Activated naive CD4-positive, alpha-beta T cell treated with anti-CD3 and anti-CD28 coated beads, Interleukin-2, amount 50 U/mL, for 24 hours (primary cell): ENCODE measurements at regions not wholly inside any gene's neighbourhood (a gene's known extent, or its start where the extent isn't known, plus 50 kb on each side); places are given as distances from the start of the nearest gene placed in this dataset.

Source experiments
- H3K27ac Mint-ChIP-seq: one replicate; pipeline ENCODE4 v1.8.0; 2021; ENCODE audit warnings: mild to moderate bottlenecking, mixed read lengths
- H3K27me3 Mint-ChIP-seq: one replicate; pipeline ENCODE4 v1.8.0; 2021; ENCODE audit warnings: mixed read lengths
- H3K36me3 Mint-ChIP-seq: one replicate; pipeline ENCODE4 v1.8.0; 2021; ENCODE audit warnings: mixed read lengths
- H3K4me1 Mint-ChIP-seq: one replicate; pipeline ENCODE4 v1.8.0; 2021; ENCODE audit warnings: mixed read lengths
- H3K4me3 Mint-ChIP-seq: one replicate; pipeline ENCODE4 v1.8.0; 2021; ENCODE audit warnings: mild to moderate bottlenecking, mixed read lengths
- H3K9me3 Mint-ChIP-seq: one replicate; pipeline ENCODE4 v1.8.0; 2021; ENCODE audit warnings: mixed read lengths

DNA sequence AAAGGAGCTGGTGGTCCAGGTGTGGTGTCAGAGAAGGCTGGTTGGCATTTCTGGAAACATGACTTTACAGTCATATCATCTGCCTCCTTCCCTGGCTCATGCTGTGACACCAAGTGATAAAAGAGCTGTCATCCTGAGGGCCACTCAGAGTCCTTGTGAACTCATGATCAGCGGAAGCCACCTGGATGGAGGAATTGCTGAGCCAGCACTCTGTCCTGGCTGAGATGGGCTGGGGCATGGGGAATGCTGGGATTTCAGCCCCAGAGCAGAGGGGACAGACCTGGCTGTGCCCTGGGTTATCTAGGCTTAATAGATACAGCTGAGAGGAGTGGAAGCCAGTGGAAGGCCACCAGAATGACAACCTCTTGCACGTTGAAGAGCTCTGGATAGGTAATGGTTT, 214.3 kb downstream of the DHX35 start:
- no peaks in the 10 kb centered on the region for H3K36me3 Mint-ChIP-seq
- H3K27ac Mint-ChIP-seq: no peak overlapping the region
- H3K9me3 Mint-ChIP-seq: peaks cover 5% of the 10 kb centered on the region
- peaks cover 5% of the 10 kb centered on the region for H3K27me3 Mint-ChIP-seq
- H3K4me1 Mint-ChIP-seq: no peaks in the 10 kb centered on the region
- H3K4me3 Mint-ChIP-seq: no peak overlapping the region

DNA sequence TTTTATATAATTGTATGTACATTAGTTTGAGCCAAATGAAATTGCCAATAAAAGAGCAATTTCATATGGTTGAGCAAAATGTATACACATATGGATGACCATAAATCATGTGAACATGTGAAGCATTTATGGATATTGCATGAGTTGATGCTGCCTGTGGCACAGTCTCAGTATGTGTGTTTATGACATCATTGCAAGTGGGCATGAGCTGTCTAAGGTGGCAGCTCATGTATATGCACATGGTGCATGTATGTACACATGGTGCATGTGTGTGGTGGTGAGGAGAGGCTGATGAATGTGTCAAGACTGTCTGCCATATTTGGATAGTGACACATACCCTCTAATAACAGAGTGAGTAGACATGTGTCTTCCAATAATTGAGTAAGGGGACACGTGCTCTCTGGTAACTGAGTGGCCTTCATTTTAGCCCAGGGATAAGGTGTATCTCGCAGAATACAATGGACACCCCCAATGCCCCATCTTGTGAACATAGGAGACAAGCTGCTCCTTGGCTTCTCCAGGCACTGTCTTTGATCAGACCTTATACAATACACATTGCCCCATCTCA, 208.8 kb downstream of the DHX35 start:
- Mint-ChIP-seq H3K4me1 (no peaks in the 10 kb centered on the region), H3K36me3 (no peaks in the 10 kb centered on the region), H3K27me3 (peaks cover 14% of the 10 kb centered on the region), H3K27ac (no peak overlapping the region), H3K9me3 (peaks cover 16% of the 10 kb centered on the region), H3K4me3 (no peak overlapping the region)

DNA sequence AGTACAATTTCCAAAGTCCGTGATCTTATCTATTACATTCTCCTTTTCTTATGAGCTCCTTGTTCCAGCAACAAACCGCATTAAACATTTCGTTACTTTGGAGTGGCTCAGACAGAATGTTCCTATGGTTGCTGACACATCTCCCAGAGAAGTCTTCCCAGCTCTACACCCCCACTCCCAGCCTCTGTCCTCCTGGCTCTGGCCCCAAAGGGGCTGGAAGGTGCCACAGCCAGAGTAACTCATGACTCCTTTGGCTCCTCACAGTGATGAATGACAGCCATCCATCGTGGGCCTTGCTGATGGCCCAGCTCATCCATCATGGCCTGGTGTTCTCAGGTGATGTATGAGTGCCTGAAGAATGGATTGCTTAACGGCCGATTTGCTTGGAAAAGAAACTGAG, 203.0 kb downstream of the DHX35 start:
- Mint-ChIP-seq H3K36me3 (no peaks in the 10 kb centered on the region), H3K4me1 (no peaks in the 10 kb centered on the region), H3K27me3 (peaks cover 13% of the 10 kb centered on the region), H3K27ac (no peak overlapping the region), H3K4me3 (no peak overlapping the region), H3K9me3 (peaks cover 5% of the 10 kb centered on the region)

DNA sequence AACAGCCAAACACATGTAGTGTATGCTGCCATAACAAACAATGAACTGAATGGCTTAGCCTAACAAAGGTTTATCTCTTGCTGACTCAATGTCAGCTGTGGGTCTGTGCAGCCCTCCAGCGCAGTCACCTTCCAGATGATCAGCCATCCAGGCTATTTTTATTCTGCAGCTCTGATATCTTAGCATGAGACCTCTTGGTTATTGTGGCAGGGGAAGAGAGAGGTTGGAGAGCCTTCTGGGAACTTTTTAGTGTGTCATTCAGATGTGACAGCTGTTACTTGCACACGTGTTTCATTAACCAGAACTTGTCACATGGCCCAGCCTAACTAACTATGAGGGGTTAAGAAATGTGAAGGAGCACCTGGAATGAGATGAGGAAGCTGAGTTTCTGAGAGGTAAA, 202.5 kb downstream of the DHX35 start:
- Mint-ChIP-seq H3K27ac (no peak overlapping the region), H3K27me3 (peaks cover 16% of the 10 kb centered on the region), H3K4me1 (no peaks in the 10 kb centered on the region), H3K36me3 (no peaks in the 10 kb centered on the region), H3K9me3 (peaks cover 5% of the 10 kb centered on the region), H3K4me3 (no peak overlapping the region)

DNA sequence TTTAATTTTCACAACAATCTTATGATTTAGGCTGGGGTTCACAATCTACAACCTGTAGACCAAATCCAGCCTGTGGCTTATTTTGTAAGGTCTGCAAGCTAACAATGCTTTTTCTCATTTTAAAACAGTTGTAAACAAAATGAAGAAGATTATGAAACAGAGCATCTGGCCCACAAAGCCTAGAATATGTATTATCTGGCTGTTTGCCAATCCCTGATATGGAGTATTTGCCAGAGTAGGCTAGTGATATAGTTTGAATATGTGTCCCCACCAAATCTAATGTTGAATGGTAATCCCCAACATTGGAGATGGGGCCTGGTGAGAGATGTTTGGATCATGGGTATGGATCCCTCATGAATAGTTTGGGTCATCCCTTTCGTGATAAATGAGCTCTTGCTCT, 201.8 kb downstream of the DHX35 start:
- H3K27me3 Mint-ChIP-seq: peaks cover 13% of the 10 kb centered on the region
- no peak overlapping the region for H3K4me3 Mint-ChIP-seq
- no peaks in the 10 kb centered on the region for H3K4me1 Mint-ChIP-seq
- no peak overlapping the region for H3K27ac Mint-ChIP-seq
- H3K36me3 Mint-ChIP-seq: no peaks in the 10 kb centered on the region
- H3K9me3 Mint-ChIP-seq: peaks cover 5% of the 10 kb centered on the region

DNA sequence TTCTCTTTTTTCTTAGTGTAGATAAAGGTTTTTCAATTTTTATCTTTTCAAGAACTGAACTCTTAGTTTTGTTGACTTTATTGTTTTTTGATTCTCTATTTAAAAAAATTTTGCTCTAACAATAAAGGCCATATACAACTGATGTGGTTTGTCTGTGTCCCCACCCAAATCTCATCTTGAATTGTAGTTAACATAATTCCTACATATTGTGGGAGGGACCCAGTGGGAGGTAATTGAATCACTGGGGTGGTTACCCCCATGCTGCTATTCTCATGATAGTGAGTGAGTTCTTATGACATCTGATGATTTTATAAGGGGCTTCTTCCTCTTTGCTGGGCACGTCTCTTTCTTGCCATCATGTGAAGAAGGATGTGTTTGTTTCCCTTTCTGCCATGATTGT, 199.8 kb downstream of the DHX35 start:
- H3K4me3 Mint-ChIP-seq: no peak overlapping the region
- H3K9me3 Mint-ChIP-seq: peaks cover 5% of the 10 kb centered on the region
- H3K4me1 Mint-ChIP-seq: no peaks in the 10 kb centered on the region
- peaks cover 10% of the 10 kb centered on the region for H3K27me3 Mint-ChIP-seq
- no peak overlapping the region for H3K27ac Mint-ChIP-seq
- no peaks in the 10 kb centered on the region for H3K36me3 Mint-ChIP-seq

DNA sequence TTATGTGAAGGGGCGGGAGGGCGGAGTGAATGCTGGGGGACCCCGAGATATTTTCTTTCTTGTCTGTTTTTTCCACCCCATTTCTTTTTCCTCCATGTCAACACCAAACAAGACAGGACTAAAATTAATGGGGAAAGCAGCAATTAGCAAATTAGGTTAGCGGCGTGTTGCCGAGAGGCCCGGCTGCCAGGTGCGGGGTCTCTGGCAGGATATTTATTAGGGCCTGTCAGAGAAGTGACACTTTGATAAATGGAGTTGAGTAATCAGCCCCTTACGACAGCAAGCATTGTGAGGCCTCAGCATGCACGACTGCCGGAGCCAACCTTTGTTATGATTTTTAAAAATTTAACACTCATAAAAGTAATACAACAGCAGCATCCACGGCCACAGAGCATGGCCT, 193.8 kb downstream of the DHX35 start:
- Mint-ChIP-seq H3K27me3 (peaks cover 11% of the 10 kb centered on the region), H3K4me3 (no peak overlapping the region), H3K36me3 (no peaks in the 10 kb centered on the region), H3K9me3 (no peaks in the 10 kb centered on the region), H3K4me1 (no peaks in the 10 kb centered on the region), H3K27ac (no peak overlapping the region)

DNA sequence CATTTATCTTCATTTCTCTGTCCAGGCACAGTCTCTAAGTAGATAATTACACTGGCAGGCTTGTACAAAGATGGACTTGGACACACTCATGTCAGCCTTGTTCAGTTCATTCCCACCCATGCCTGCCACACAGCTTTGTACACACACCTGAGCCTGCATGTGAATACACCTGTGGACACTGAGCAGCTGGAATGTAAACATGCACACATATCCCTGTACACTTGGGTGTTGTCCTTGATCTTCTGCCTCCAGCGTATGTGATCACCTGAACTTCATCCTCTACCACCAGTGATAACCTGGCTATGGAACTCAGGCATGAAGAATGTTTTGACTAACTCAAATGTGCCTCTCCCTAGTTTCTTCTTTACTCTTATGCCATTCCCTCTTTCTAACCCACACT, 190.6 kb downstream of the DHX35 start:
- H3K4me3 Mint-ChIP-seq: no peak overlapping the region
- no peak overlapping the region for H3K27ac Mint-ChIP-seq
- no peaks in the 10 kb centered on the region for H3K9me3 Mint-ChIP-seq
- H3K27me3 Mint-ChIP-seq: peaks cover 3% of the 10 kb centered on the region
- H3K36me3 Mint-ChIP-seq: no peaks in the 10 kb centered on the region
- no peaks in the 10 kb centered on the region for H3K4me1 Mint-ChIP-seq

DNA sequence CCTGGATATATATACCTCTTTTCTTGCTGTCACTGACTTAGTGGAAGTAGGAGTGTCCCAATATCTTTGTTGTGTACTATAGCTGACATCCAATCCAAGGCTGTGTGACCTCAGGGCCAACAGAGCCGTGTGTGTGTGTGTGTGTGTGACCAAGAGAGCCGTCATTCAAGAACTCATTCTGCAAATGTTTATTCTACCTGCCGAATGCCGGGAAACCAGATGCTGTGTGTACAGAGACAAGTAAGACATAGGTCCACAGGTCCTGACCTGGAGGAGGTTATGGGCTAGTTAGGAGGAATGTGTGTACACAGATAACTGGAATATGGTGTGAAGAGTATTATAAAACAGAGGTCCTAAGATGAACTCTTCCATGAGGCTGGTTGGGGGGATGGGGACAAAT, 190.0 kb downstream of the DHX35 start:
- H3K27ac Mint-ChIP-seq: no peak overlapping the region
- H3K36me3 Mint-ChIP-seq: no peaks in the 10 kb centered on the region
- H3K4me3 Mint-ChIP-seq: no peak overlapping the region
- peaks cover 3% of the 10 kb centered on the region for H3K27me3 Mint-ChIP-seq
- no peaks in the 10 kb centered on the region for H3K4me1 Mint-ChIP-seq
- no peaks in the 10 kb centered on the region for H3K9me3 Mint-ChIP-seq

DNA sequence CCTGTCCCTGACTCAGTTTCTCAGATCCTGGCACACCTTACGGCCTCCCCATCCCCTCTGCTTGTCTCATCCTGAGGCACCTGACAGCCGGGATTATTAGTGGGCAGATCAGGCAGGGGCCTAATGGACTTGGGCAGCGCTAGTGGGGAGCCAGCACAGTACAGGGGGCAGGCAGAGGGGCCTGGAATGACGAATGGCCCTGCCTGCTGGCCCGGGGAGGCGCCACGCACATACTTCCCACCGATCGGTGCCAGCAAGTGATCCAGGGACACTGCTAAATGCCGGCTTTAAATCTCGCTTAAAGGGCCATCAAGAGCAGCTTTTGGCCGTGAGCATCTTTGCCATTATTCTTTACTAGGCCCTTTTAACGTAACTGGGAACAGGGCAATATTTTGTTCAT, 188.4 kb downstream of the DHX35 start:
- Mint-ChIP-seq H3K27ac (no peak overlapping the region), H3K27me3 (peaks cover 3% of the 10 kb centered on the region), H3K4me3 (no peak overlapping the region)

DNA sequence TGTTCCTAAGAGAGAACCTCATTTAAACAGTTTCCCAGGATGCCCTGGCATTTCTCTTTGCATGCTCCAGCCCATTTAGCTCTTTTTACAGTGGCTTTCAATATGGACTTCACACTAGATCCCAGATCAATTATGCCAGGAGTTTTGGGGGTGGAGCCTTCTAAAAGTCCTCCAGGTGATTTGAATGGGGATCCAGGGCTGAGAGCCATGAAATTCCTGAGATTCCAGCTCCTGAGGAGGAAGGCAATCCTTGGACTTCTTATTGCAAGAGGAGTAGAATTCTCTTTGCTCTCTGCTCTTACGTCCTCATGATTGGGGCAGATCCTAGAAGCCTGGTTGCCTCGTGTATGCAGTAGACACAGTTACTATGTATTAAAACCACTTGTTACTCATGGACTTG, 184.2 kb downstream of the DHX35 start:
- Mint-ChIP-seq H3K4me3 (no peak overlapping the region), H3K9me3 (peaks cover 5% of the 10 kb centered on the region), H3K27ac (no peak overlapping the region), H3K36me3 (no peaks in the 10 kb centered on the region), H3K27me3 (peaks cover 5% of the 10 kb centered on the region), H3K4me1 (no peaks in the 10 kb centered on the region)

More for the DNA sequence above, 188.4 kb downstream of the DHX35 start:
- Mint-ChIP-seq H3K9me3 (no peaks in the 10 kb centered on the region), H3K4me1 (no peaks in the 10 kb centered on the region), H3K36me3 (no peaks in the 10 kb centered on the region)

DNA sequence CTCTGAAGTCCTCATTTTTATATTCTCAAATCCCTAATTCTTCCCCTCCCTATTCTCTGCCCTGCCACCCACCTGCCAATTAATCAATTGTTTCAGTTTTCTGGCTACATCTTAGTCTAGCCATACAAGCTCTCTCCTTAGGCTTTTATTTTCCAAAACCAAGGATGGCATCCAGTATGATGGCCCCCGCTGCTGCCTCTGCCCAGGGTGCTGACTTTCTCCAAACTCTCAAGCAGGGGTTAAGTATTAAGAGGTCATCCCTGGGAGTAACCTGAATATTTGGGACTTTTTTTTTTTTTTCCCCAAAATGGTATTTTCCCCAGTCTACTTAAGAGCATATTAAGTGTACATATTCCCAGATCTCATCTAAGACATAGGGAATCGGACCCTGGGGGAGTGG, 183.8 kb downstream of the DHX35 start:
- H3K4me1 Mint-ChIP-seq: no peaks in the 10 kb centered on the region
- H3K27ac Mint-ChIP-seq: no peak overlapping the region

DNA sequence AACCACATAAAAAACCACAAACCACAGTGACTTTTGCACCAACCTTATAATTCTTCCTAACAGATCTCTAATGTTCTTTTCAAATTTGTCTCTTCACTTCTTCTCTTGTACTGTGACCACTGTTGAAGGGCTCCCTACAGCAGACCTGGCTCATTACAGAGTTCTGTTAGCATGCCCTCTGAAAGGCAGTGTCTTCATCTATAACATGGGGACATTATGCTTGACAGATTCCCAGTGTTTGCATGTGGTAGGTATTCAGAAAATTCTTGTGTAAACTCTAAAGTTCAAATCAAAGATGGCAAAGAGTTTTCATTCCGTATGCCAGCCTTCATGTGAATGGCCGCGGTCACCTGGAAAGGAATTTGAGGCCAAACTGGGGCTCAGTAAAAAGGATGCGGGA, 182.6 kb downstream of the DHX35 start:
- no peaks in the 10 kb centered on the region for H3K4me1 Mint-ChIP-seq
- H3K27ac Mint-ChIP-seq: no peak overlapping the region

More for the DNA sequence above, 183.8 kb downstream of the DHX35 start:
- peaks cover 5% of the 10 kb centered on the region for H3K9me3 Mint-ChIP-seq
- no peak overlapping the region for H3K4me3 Mint-ChIP-seq
- H3K36me3 Mint-ChIP-seq: no peaks in the 10 kb centered on the region
- peaks cover 2% of the 10 kb centered on the region for H3K27me3 Mint-ChIP-seq

DNA sequence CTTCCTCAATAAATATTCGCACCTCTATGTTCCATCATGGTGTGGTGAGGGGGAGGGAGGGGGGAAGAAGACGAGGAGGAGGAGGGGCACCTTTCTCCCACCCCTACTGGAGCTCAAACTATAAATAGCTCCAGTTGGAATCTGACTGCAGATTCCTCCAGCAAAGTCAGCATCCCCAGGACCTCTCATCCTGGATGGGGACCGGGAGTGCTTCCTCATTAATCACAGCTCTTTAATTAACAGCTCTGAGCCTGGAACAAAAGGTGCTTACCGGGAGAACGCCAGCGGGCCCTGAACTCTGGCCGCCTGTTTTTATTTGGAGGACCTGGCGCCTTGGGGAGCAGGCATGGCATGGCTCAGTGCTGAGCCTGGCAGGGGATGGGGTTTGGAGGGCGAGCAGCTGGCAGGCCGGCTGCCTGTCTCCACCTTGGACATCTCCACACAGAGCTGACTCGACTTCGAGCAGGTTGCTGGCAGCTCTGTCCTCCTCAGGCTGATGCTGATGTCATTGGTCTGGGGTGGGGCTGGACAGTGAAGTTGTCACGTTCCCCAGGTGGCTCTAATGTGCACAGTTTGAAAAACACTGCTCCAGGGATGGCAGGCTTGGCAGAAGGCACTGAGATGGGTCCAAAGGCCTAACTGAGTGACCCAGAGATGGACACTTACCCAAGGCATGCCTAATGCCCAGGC, 180.4 kb downstream of the DHX35 start:
- H3K9me3 Mint-ChIP-seq: peaks cover 5% of the 10 kb centered on the region
- no peaks in the 10 kb centered on the region for H3K4me1 Mint-ChIP-seq
- H3K27me3 Mint-ChIP-seq: peaks cover 1% of the 10 kb centered on the region
- H3K4me3 Mint-ChIP-seq: no peak overlapping the region
- H3K36me3 Mint-ChIP-seq: no peaks in the 10 kb centered on the region
- no peak overlapping the region for H3K27ac Mint-ChIP-seq

More for the DNA sequence above, 182.6 kb downstream of the DHX35 start:
- H3K27me3 Mint-ChIP-seq: peaks cover 1% of the 10 kb centered on the region
- H3K36me3 Mint-ChIP-seq: no peaks in the 10 kb centered on the region
- no peak overlapping the region for H3K4me3 Mint-ChIP-seq
- peaks cover 5% of the 10 kb centered on the region for H3K9me3 Mint-ChIP-seq

DNA sequence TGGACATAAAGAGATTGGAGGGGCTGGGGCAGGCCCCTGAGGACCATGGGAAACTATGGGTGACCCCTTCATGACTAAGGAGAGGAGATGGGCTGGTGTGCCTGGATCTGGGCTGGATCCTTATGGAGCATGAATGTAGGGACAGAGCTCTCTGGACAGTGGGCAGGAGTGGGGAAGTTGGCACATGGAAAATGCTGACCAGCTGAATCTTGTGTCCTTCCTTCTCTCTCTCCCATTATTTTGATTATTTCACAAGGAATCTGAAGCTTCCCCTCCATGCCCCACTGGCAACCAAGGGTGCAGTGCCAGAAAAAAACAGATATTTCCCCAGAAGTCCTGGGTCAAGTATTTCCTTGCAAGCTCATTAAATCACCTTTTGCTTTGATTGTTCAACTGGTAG, 175.2 kb downstream of the DHX35 start:
- H3K27me3 Mint-ChIP-seq: peaks cover 1% of the 10 kb centered on the region
- H3K4me1 Mint-ChIP-seq: no peaks in the 10 kb centered on the region
- no peaks in the 10 kb centered on the region for H3K36me3 Mint-ChIP-seq
- H3K4me3 Mint-ChIP-seq: no peak overlapping the region
- H3K9me3 Mint-ChIP-seq: no peaks in the 10 kb centered on the region
- H3K27ac Mint-ChIP-seq: no peak overlapping the region

DNA sequence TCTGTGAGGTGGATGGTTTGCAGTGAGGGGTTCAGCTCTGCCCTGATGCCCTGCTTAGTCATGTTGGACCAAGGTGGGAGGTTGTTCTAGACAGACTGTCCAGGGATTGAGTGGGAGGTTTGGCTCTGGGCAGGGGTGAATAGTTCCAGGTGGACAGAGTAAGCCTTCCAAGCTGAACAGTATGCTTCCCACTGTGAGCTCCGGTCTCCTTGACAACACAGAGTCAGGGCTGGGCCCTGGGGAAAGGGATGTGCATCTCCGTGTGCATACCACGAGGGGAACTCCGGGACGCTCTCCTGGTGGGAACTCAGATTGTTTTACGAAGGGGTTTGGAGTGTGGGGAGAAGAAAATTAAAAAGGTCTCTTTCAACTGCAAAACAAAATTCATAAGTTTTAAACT, 174.7 kb downstream of the DHX35 start:
- no peaks in the 10 kb centered on the region for H3K9me3 Mint-ChIP-seq
- no peak overlapping the region for H3K27ac Mint-ChIP-seq
- no peak overlapping the region for H3K4me3 Mint-ChIP-seq
- H3K4me1 Mint-ChIP-seq: no peaks in the 10 kb centered on the region
- H3K27me3 Mint-ChIP-seq: no peaks in the 10 kb centered on the region
- no peaks in the 10 kb centered on the region for H3K36me3 Mint-ChIP-seq
